Large intestine (tissue), 3 donors: ENCODE measurements at regions not wholly inside any gene's neighbourhood (a gene's known extent, or its start where the extent isn't known, plus 50 kb on each side); places are given as distances from the start of the nearest gene placed in this dataset.

Source experiments
- DNase-seq, 2 donors: peaks; one replicate each; pipeline versions ENCODE4 v3.0.0 to v3.0.0-alpha.2; 2013
- H3K27ac ChIP-seq: one replicate; pipeline ENCODE4 v1.5.1; 2013; ENCODE audit warnings: low read length
- H3K27me3 ChIP-seq: 2 replicates; pipeline ENCODE4 v1.6.1; 2013; ENCODE audit warnings: low read length; ENCODE audit not compliant: control insufficient read depth, insufficient read depth
- H3K36me3 ChIP-seq: 2 replicates; pipeline ENCODE4 v1.6.1; 2013; ENCODE audit warnings: low read length; ENCODE audit not compliant: control insufficient read depth, insufficient read depth
- H3K4me1 ChIP-seq: one replicate; pipeline ENCODE4 v1.6.1; 2013; ENCODE audit warnings: low read length; ENCODE audit not compliant: control insufficient read depth, insufficient read depth
- H3K4me3 ChIP-seq: one replicate; pipeline ENCODE4 v1.5.1; 2013; ENCODE audit warnings: low read length
- H3K9me3 ChIP-seq: one replicate; pipeline ENCODE4 v1.6.1; 2013; ENCODE audit warnings: mild to moderate bottlenecking, low read depth, low read length, moderate library complexity; ENCODE audit not compliant: control insufficient read depth
- WGBS: methylation state at CpG from one replicate; pipeline ENCODE4 v1.1.5; 2013; ENCODE audit warnings: low lambda C conversion rate; ENCODE audit not compliant: insufficient coverage; 5-methylcytosine and 5-hydroxymethylcytosine counted together

DNA sequence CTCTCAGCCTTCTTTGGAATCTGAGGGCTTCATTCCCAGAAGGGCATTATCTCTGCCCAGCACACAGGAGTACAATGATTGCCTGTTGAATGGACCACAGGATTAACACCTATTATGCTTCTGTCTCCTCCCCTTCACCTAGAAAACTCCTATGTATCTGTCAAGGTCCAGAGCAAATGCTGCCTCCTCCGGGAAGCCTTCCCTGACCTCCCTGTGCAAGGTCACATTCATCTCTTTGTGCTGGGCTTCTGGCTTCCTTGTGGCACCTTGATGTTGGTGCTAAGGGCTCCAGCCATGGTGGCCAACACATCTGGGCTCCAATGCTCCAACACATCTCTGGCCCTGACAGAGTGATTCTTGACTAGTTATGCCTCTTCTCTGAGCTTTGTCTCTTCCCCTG is 49.9 kb upstream of the ATP2B2 start:
- no peaks in the 10 kb centered on the region for H3K36me3 ChIP-seq
- WGBS = no CpG with 5 or more reads among the region's 1 CpG
- no peak for DNase-seq

DNA sequence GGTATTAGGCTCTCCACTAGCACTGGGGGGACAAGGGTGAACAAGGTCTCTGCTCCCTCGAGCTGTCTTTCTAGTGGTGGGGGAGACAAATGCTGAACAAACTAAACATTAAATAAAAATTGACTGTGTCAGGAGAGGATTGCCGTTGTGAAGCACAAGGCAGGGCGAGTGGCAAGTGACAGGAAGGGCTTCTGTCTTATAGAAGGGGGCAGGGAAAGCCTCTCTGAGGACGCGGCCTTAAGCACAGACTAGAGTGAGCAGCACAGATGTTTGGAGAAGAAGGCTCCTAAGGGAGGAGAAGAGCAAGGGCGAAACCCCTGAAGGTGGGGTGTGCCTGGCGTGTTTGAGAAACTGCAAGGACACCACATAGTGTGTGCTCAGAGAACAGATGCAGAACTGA is 50.9 kb upstream of the ATP2B2 start:
- Histone ChIP-seq H3K36me3 (no peaks in the 10 kb centered on the region), H3K27ac (no peak overlapping the region), H3K27me3 (peaks cover 2% of the 10 kb centered on the region), H3K9me3 (no peaks in the 10 kb centered on the region), H3K4me3 (no peak overlapping the region), H3K4me1 (no peaks in the 10 kb centered on the region)
- DNase-seq = no peak
- 78% methylated on average over 3 of the region's 7 CpGs for WGBS

More for the DNA sequence above, 49.9 kb upstream of the ATP2B2 start:
- Histone ChIP-seq H3K27ac (no peak overlapping the region), H3K27me3 (peaks cover 2% of the 10 kb centered on the region), H3K4me1 (no peaks in the 10 kb centered on the region), H3K4me3 (no peak overlapping the region), H3K9me3 (no peaks in the 10 kb centered on the region)

DNA sequence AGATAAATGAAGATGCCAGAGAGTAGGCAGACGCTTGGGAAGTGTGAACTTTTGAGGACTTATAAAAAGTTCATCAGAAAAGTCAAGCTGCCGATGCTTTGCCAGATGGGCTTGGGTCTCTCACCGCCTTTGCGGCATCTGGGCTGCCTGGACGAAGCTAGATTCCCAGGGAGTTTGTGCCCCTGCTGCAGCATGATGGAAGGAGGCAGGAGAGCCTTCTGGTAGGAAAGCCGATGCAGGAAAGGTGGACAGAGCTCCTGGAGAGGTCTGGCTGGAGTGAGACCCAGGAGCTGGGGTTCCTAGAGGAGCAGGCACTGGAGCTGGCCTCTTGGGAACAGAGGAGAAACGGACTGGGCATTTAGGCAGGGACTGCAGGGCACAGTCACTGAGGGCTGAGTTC is 51.9 kb upstream of the ATP2B2 start:
- WGBS = no CpG with 5 or more reads among the region's 7 CpGs
- Histone ChIP-seq H3K27me3 (peaks cover 2% of the 10 kb centered on the region), H3K36me3 (no peaks in the 10 kb centered on the region), H3K4me1 (no peaks in the 10 kb centered on the region), H3K9me3 (no peaks in the 10 kb centered on the region), H3K4me3 (no peak overlapping the region), H3K27ac (no peak overlapping the region)
- no peak for DNase-seq

DNA sequence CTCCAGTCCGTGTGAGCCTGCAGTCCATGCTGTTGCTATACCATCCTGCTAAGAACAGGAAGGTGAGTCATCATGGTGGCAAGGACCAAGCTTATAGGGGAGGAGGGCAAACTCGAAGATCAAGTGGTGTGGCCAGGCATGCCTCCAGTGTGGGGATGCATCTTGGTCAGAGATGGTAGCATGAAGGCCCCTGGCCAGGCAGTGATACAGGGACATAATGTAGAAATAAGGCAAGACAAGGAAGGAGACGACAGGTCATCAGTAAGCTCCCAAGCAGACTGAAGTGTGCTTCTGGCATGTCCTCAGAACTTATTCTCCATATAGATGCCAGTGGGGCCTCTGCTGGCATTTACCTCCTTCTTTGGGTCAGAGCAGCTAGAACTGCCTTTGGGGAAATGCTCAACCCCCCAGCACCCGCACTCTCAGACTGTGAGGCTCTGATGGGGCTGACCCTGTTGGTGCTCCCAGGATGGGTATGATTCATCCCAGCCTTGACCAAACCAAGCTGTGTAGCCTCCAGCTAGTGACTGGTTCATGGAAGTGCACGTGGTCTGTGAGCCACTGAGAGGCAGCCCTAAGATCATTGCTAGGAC is 52.5 kb upstream of the ATP2B2 start:
- Histone ChIP-seq H3K9me3 (no peaks in the 10 kb centered on the region), H3K4me3 (no peak overlapping the region), H3K27ac (no peak overlapping the region), H3K4me1 (no peaks in the 10 kb centered on the region), H3K36me3 (no peaks in the 10 kb centered on the region), H3K27me3 (peaks cover 2% of the 10 kb centered on the region)
- no CpG with 5 or more reads among the region's 5 CpGs for WGBS
- DNase-seq = no peak

- no peak for DNase-seq
- H3K36me3 ChIP-seq = no peaks in the 10 kb centered on the region
These were observed 53.4 kb upstream of the ATP2B2 start for GRCh38 chr3:10558736-10559135.

GRCh38 chr3:10560060-10560861 is 54.9 kb upstream of the ATP2B2 start:
- H3K4me1 ChIP-seq = no peaks in the 10 kb centered on the region
- WGBS = no CpG with 5 or more reads among the region's 14 CpGs
- DNase-seq = no peak
- H3K36me3 ChIP-seq = no peaks in the 10 kb centered on the region
- H3K9me3 ChIP-seq = no peaks in the 10 kb centered on the region
- no peak overlapping the region for H3K27ac ChIP-seq
- peaks cover 2% of the 10 kb centered on the region for H3K27me3 ChIP-seq
- H3K4me3 ChIP-seq = no peak overlapping the region

More at GRCh38 chr3:10558736-10559135, 53.4 kb upstream of the ATP2B2 start:
- H3K4me1 ChIP-seq = no peaks in the 10 kb centered on the region
- H3K4me3 ChIP-seq = no peak overlapping the region
- 46% methylated on average over 3 of the region's 4 CpGs for WGBS
- H3K27me3 ChIP-seq = peaks cover 2% of the 10 kb centered on the region
- no peak overlapping the region for H3K27ac ChIP-seq
- H3K9me3 ChIP-seq = no peaks in the 10 kb centered on the region

DNA sequence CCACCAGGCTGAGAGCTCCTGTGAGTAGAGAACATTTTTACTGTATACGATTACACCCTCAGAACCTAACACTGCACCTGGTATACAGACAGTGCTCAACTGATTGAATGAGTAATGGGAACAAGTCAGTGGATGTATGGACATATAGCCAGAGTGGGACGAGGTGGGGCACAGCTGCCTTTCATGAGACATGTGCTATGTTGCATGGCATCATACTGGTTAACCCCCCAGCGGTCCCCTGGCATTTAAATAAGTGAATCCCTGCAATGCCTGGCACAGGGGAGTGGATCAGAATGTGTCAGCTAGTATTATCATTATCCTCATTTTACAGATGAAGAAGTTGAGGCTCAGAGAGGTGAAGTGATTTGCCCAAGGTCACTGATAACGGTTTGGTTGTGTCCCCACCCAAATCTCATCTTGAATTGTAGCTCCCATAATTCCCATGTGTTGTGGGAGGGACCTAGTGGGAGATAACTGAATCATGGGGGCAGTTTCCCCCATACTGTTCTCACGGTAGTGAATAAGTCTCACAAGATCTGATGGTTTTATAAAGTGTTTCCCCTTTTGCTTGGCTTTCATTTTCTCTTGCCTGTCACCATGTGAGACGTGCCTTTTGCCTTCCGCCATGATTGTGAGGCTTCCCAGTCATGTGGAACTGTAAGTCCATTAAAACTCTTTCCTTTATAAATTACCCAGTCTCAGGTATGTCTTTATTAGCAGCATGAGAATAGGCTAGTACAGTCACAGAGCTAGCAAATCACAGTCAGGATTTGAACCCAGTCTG is 56.0 kb upstream of the ATP2B2 start:
- Histone ChIP-seq H3K27me3 (peaks cover 2% of the 10 kb centered on the region), H3K4me1 (no peaks in the 10 kb centered on the region), H3K9me3 (no peaks in the 10 kb centered on the region), H3K4me3 (no peak overlapping the region), H3K27ac (no peak overlapping the region), H3K36me3 (no peaks in the 10 kb centered on the region)
- 50% methylated on average over 1 of the region's 7 CpGs for WGBS
- DNase-seq = no peak

DNA sequence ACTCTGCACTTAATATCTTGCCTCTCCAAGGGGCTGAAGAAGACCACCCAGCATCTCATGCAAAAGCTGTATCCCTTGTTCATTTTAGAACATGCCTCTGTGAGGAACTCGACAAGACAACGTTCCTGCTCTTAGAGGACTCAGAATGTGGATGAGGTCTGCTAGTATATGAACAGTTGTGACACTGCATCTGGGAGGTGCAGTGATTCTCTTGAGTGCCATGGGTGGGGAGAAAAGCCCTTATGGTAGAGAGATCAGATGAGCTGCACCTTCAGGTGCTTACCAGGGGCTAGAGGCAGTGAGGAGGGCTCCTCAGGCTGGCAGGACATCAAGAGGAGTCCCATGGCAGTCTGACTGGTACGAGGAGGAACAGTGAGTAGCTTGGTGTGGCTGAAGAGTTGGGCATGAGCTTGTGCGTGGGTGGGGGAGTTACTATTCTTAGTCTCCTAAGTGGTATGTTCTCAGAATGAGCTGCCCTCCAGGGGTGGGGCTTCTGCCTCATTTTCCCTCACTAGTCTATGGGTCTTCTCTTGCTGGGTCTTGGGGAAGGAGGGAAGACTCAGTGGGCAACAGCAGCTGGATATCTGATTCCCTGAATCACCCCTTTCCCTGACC is 56.7 kb upstream of the ATP2B2 start:
- no CpG with 5 or more reads among the region's 4 CpGs for WGBS
- no peaks in the 10 kb centered on the region for H3K9me3 ChIP-seq
- no peak overlapping the region for H3K4me3 ChIP-seq
- no peak for DNase-seq
- no peaks in the 10 kb centered on the region for H3K4me1 ChIP-seq
- H3K27me3 ChIP-seq = peaks cover 5% of the 10 kb centered on the region
- no peak overlapping the region for H3K27ac ChIP-seq
- no peaks in the 10 kb centered on the region for H3K36me3 ChIP-seq

- WGBS = no CpG with 5 or more reads among the region's 2 CpGs
- H3K4me1 ChIP-seq = no peaks in the 10 kb centered on the region
- no peak for DNase-seq
- H3K27me3 ChIP-seq = peaks cover 4% of the 10 kb centered on the region
- no peak overlapping the region for H3K27ac ChIP-seq
- no peaks in the 10 kb centered on the region for H3K36me3 ChIP-seq
- no peaks in the 10 kb centered on the region for H3K9me3 ChIP-seq
- H3K4me3 ChIP-seq = no peak overlapping the region
These were observed 58.0 kb upstream of the ATP2B2 start for GRCh38 chr3:10563396-10563795.

DNA sequence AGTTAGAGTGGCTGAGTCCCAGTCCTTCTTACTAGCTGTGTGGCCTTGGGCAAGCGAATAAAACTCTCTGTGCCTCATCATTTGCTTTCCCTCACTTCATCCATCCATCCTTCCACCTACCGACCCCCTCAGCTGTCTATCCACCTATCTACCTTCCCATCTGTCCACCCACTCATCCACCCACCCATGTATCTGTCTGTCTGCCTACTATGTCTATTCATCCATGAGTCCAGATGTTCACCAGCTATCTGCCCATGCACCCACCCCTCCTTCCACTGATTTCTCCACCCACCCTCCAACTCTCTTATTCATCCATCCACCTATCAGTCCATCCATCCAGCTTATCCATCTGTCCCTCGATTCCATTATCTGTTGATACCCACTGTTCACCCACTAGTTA is 60.4 kb upstream of the ATP2B2 start:
- peaks cover 4% of the 10 kb centered on the region for H3K27me3 ChIP-seq
- no peak overlapping the region for H3K27ac ChIP-seq
- no peaks in the 10 kb centered on the region for H3K9me3 ChIP-seq
- no peaks in the 10 kb centered on the region for H3K4me1 ChIP-seq
- DNase-seq = no peak
- H3K4me3 ChIP-seq = no peak overlapping the region
- 70% methylated on average over 2 of the region's 3 CpGs for WGBS
- no peaks in the 10 kb centered on the region for H3K36me3 ChIP-seq
